K562 (cell line): ENCODE measurements at regions not wholly inside any gene's neighbourhood (a gene's known extent, or its start where the extent isn't known, plus 50 kb on each side); places are given as distances from the start of the nearest gene placed in this dataset.
"Not testable (repeated sequence)": the region's sequence is repeated elsewhere in the genome, so short reads cannot be mapped to it uniquely, and the experiment has no call there.

Experiments
- ATF7 ChIP-seq: fragments of 450-650 bp; IDR thresholded peaks from 2 replicates; pipeline ENCODE4 v1.7.1; 2014; ENCODE audit warnings: mild to moderate bottlenecking, moderate library complexity
- CREM ChIP-seq: IDR thresholded peaks from 2 replicates; pipeline ENCODE4 v1.6.1; 2014; ENCODE audit warnings: antibody characterized with exemption, low read depth
- EHMT2 ChIP-seq: fragments of 450-650 bp; IDR thresholded peaks from 2 replicates; pipeline ENCODE4 v1.6.1; 2018; ENCODE audit warnings: antibody characterized with exemption
- HDGF ChIP-seq: fragments of 450-650 bp; IDR thresholded peaks from 2 replicates; pipeline ENCODE4 v1.6.1; 2016
- KLF16 ChIP-seq: IDR thresholded peaks from 2 replicates; pipeline ENCODE4 v1.6.1; 2016; ENCODE audit warnings: antibody characterized with exemption
- MAFG ChIP-seq: fragments of 450-650 bp; conservative IDR thresholded peaks from 2 replicates; pipeline ENCODE4 v1.6.1; 2016; ENCODE audit warnings: missing genetic modification characterization, missing compliant biosample characterization
- MYC ChIP-seq, 2 experiments: fragments of 250-450 bp in 1 of 2; sonication (Bioruptor Pico) in 1 of 2; IDR thresholded peaks; 2 replicates each; pipeline versions ENCODE4 v1.5.1 to v1.6.1; 2012 to 2021; ENCODE audit warnings: low read depth in 2 of 2, borderline replicate concordance in 1 of 2, improper control_type of control experiment in 1 of 2, low read length in 1 of 2, mild to moderate bottlenecking in 1 of 2, moderate library complexity in 1 of 2
- NCOR1 ChIP-seq: fragments of 450-650 bp; IDR thresholded peaks from 2 replicates; pipeline ENCODE4 v1.6.1; 2016; ENCODE audit warnings: mild to moderate bottlenecking, moderate library complexity
- NR2C2 ChIP-seq, 2 experiments: fragments of 200-800 bp in 1 of 2; sonication (Bioruptor generic) in 1 of 2; sonication (generic) in 1 of 2; formaldehyde crosslinking in 1 of 2; IDR thresholded peaks; 2 replicates each; pipeline versions ENCODE4 v1.6.1 to v1.8.0; 2016 to 2022; ENCODE audit warnings: mild to moderate bottlenecking in 1 of 2, missing compliant biosample characterization in 1 of 2, missing genetic modification characterization in 1 of 2, missing genetic modification reagents in 1 of 2
- PTTG1 ChIP-seq: fragments of 450-650 bp; IDR thresholded peaks from 2 replicates; pipeline ENCODE4 v1.6.1; 2016; ENCODE audit warnings: low read depth, mild to moderate bottlenecking, missing genetic modification characterization, missing compliant biosample characterization
- TF ChIP-seq, protein P1 (sequence below): fragments of 450-650 bp; IDR thresholded peaks from 2 replicates; pipeline ENCODE4 v1.6.1; 2016; ENCODE audit warnings: mild to moderate bottlenecking, moderate library complexity
- TF ChIP-seq, protein P2 (sequence below): fragments of 450-650 bp; IDR thresholded peaks from 2 replicates; pipeline ENCODE4 v1.6.1; 2016

DNA sequence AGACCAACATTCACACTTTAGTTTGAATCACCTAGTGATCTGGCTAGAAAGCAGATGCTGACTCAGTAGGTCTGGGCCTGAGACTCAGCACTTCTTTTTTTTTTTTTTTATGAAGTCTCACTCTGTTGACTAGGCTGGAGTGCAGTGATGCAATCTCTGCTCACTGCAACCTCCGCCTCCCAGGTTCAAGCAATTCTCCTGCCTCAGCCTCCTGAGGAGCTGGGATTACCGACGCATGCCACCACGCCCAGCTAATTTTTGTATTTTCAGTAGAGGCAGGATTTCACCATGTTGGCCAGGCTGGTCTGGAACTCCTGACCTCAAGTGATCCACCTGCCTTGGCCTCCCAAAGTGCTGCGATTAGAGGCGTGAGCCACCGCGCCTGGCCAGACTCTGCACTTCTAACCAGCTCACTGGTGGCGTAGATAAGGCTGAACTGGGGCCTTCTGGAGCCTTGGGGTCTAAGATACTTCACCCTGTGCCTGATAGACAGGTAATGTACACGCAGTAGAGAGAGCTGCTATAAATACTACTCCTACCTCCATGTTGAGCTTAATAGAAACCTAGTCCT lies 78.3 kb upstream of the FHL2 start (continued):
- TF ChIP-seq MAFG (tag) (peak; percentile 90), KLF16 (peak; percentile 61; the same call in 1 of the 2 replicates), HDGF (peak; percentile 79; the same call in 1 of the 2 replicates), CREM (0 out of 2 replicates have a peak, but pooled peaks have one; percentile 28), ATF7 (peak; percentile 89), MYC (IDR thresholded peaks at IDR 0.05; ENCODE audit: low read depth, low read length) (0 out of 2 replicates have a peak, but pooled peaks have one; percentile 11), NR2C2 (tag; IDR thresholded peaks at IDR 0.05) (peak; percentile 40; the same call in 1 of the 2 replicates), EHMT2 (peak; percentile 54; the same call in 1 of the 2 replicates), PTTG1 (0 out of 2 replicates have a peak, but pooled peaks have one; percentile 21), NCOR1 (peak; percentile 94)
- TF ChIP-seq MYC (CRISPR knock-in tag; IDR thresholded peaks at IDR 0.05; ENCODE audit: borderline replicate concordance, low read depth); NR2C2 (CRISPR knock-in tag; IDR thresholded peaks at IDR 0.05): not testable (repeated sequence)
- TF ChIP-seq, protein P1, sequence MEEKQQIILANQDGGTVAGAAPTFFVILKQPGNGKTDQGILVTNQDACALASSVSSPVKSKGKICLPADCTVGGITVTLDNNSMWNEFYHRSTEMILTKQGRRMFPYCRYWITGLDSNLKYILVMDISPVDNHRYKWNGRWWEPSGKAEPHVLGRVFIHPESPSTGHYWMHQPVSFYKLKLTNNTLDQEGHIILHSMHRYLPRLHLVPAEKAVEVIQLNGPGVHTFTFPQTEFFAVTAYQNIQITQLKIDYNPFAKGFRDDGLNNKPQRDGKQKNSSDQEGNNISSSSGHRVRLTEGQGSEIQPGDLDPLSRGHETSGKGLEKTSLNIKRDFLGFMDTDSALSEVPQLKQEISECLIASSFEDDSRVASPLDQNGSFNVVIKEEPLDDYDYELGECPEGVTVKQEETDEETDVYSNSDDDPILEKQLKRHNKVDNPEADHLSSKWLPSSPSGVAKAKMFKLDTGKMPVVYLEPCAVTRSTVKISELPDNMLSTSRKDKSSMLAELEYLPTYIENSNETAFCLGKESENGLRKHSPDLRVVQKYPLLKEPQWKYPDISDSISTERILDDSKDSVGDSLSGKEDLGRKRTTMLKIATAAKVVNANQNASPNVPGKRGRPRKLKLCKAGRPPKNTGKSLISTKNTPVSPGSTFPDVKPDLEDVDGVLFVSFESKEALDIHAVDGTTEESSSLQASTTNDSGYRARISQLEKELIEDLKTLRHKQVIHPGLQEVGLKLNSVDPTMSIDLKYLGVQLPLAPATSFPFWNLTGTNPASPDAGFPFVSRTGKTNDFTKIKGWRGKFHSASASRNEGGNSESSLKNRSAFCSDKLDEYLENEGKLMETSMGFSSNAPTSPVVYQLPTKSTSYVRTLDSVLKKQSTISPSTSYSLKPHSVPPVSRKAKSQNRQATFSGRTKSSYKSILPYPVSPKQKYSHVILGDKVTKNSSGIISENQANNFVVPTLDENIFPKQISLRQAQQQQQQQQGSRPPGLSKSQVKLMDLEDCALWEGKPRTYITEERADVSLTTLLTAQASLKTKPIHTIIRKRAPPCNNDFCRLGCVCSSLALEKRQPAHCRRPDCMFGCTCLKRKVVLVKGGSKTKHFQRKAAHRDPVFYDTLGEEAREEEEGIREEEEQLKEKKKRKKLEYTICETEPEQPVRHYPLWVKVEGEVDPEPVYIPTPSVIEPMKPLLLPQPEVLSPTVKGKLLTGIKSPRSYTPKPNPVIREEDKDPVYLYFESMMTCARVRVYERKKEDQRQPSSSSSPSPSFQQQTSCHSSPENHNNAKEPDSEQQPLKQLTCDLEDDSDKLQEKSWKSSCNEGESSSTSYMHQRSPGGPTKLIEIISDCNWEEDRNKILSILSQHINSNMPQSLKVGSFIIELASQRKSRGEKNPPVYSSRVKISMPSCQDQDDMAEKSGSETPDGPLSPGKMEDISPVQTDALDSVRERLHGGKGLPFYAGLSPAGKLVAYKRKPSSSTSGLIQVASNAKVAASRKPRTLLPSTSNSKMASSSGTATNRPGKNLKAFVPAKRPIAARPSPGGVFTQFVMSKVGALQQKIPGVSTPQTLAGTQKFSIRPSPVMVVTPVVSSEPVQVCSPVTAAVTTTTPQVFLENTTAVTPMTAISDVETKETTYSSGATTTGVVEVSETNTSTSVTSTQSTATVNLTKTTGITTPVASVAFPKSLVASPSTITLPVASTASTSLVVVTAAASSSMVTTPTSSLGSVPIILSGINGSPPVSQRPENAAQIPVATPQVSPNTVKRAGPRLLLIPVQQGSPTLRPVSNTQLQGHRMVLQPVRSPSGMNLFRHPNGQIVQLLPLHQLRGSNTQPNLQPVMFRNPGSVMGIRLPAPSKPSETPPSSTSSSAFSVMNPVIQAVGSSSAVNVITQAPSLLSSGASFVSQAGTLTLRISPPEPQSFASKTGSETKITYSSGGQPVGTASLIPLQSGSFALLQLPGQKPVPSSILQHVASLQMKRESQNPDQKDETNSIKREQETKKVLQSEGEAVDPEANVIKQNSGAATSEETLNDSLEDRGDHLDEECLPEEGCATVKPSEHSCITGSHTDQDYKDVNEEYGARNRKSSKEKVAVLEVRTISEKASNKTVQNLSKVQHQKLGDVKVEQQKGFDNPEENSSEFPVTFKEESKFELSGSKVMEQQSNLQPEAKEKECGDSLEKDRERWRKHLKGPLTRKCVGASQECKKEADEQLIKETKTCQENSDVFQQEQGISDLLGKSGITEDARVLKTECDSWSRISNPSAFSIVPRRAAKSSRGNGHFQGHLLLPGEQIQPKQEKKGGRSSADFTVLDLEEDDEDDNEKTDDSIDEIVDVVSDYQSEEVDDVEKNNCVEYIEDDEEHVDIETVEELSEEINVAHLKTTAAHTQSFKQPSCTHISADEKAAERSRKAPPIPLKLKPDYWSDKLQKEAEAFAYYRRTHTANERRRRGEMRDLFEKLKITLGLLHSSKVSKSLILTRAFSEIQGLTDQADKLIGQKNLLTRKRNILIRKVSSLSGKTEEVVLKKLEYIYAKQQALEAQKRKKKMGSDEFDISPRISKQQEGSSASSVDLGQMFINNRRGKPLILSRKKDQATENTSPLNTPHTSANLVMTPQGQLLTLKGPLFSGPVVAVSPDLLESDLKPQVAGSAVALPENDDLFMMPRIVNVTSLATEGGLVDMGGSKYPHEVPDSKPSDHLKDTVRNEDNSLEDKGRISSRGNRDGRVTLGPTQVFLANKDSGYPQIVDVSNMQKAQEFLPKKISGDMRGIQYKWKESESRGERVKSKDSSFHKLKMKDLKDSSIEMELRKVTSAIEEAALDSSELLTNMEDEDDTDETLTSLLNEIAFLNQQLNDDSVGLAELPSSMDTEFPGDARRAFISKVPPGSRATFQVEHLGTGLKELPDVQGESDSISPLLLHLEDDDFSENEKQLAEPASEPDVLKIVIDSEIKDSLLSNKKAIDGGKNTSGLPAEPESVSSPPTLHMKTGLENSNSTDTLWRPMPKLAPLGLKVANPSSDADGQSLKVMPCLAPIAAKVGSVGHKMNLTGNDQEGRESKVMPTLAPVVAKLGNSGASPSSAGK = peak; percentile 88
- TF ChIP-seq, protein P2, sequence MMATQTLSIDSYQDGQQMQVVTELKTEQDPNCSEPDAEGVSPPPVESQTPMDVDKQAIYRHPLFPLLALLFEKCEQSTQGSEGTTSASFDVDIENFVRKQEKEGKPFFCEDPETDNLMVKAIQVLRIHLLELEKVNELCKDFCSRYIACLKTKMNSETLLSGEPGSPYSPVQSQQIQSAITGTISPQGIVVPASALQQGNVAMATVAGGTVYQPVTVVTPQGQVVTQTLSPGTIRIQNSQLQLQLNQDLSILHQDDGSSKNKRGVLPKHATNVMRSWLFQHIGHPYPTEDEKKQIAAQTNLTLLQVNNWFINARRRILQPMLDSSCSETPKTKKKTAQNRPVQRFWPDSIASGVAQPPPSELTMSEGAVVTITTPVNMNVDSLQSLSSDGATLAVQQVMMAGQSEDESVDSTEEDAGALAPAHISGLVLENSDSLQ = peak; percentile 74; the same call in 1 of the 2 replicates
